ENCODE measurements at regions not wholly inside any gene's neighbourhood (a gene's known extent, or its start where the extent isn't known, plus 50 kb on each side); places are given as distances from the start of the nearest gene placed in this dataset.

DNA sequence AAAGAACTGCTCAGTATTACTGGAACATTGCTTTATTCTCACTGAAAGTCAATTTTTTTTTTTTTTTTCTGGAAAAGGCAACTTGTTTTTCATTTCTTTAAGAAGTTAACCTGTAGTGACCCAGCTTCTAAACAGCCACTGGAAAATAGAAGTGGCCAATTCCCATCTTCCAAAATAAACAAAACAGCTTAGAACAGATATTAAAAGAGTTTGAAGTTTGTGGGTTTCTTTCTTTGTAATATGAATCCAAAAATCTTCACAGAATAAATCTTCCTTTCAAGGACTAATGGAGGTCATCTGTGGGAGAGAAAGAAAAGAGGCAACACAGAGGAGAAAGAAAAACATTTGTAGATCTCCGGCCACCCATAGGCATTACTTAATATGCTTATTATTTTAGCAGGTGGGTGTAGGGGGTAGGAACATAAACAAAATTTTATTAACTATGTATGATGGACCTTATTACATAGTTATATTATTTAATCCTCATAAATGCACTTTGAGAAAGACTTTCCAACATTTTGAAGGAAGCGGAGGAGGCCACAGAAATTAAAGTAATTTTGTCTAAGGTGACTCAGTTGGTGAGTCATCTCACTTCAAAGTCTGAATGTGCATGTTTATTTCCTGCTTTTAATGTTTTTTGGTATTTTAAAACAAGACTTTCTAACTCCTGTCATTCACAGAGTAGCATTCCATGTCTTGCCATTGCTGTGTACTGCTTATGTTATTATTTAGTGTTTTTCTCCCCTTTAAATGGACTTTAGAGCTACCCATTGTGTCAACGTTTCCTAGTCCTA, 1791.8 kb upstream of the WWC1 start:
- H3K4me1 ChIP-seq, result no peaks in the 10 kb centered on the region
- no peak overlapping the region for H3K27ac ChIP-seq
- intact Hi-C loops (cut with DNase I), result no loop called here
- H3K27me3 ChIP-seq, result no peaks in the 10 kb centered on the region
- no peaks in the 10 kb centered on the region for H3K9me3 ChIP-seq
- no peak overlapping the region for H3K4me3 ChIP-seq (replicated peaks in 1 of 3)
- TF ChIP-seq, protein P1, sequence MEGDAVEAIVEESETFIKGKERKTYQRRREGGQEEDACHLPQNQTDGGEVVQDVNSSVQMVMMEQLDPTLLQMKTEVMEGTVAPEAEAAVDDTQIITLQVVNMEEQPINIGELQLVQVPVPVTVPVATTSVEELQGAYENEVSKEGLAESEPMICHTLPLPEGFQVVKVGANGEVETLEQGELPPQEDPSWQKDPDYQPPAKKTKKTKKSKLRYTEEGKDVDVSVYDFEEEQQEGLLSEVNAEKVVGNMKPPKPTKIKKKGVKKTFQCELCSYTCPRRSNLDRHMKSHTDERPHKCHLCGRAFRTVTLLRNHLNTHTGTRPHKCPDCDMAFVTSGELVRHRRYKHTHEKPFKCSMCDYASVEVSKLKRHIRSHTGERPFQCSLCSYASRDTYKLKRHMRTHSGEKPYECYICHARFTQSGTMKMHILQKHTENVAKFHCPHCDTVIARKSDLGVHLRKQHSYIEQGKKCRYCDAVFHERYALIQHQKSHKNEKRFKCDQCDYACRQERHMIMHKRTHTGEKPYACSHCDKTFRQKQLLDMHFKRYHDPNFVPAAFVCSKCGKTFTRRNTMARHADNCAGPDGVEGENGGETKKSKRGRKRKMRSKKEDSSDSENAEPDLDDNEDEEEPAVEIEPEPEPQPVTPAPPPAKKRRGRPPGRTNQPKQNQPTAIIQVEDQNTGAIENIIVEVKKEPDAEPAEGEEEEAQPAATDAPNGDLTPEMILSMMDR (IDR thresholded peaks at IDR 0.05), result no peak
- no peak for TF ChIP-seq POLR2A (IDR thresholded peaks at IDR 0.05)
- 68 to 74% methylated on average over 3 of the region's 3 CpGs for WGBS, 2 donors
- H3K36me3 ChIP-seq, result no peaks in the 10 kb centered on the region
- DNase-seq, result no peak

DNA sequence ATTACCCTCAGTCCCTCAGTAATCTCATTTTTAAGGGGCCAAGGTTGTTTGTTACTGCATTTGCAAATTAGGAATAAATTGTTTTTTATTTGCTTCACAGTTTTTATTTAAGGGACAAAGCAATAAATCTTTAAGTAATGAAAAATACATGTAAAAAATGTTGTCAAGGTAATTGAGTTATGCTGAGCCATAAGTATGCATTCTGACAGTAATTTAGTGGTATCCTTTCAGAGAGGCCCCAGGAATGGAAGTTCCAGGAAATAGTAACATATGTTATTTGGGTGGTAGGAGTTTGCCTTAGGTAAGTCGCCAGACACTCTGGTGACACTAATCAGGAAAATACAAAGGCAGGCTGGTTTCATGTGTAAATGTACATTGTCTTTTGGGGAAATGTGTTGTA, 1787.9 kb upstream of the WWC1 start:
- intact Hi-C loops (cut with DNase I), result no loop called here
- 82 to 91% methylated on average over 1 of the region's 1 CpG for WGBS, 2 donors
- Histone ChIP-seq H3K27me3 (no peaks in the 10 kb centered on the region), H3K4me3 (replicated peaks in 1 of 3) (no peak overlapping the region), H3K27ac (no peak overlapping the region), H3K36me3 (no peaks in the 10 kb centered on the region), H3K9me3 (no peaks in the 10 kb centered on the region), H3K4me1 (peaks cover 4 to 8% of the 10 kb centered on the region in 2 donors)
- DNase-seq, result no peak
- TF ChIP-seq POLR2A (IDR thresholded peaks at IDR 0.05), result no peak
- TF ChIP-seq, protein P1 (IDR thresholded peaks at IDR 0.05), result no peak

DNA sequence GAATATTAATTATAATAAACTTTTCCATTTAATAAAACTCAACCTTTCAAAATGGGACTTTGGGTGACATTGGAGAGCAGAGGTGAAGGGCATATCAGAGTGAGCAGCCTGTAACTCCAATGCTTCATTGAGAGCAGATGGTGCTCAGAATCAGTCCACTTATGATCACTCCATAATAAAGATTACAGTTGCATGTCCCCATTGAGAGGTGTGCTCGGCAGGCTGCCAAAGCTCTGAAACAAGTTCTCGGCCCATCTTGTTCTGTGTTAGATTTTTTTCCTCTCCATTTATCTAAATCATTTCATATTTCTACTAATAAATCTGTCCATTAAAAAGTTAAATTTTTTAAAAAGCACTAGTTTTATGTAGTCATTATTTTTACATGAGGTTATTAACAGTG, 1786.4 kb upstream of the WWC1 start:
- Histone ChIP-seq H3K36me3 (no peaks in the 10 kb centered on the region), H3K4me3 (replicated peaks in 1 of 3) (no peak overlapping the region), H3K27me3 (no peaks in the 10 kb centered on the region), H3K4me1 (peaks cover 6 to 8% of the 10 kb centered on the region in 2 donors), H3K27ac (no peak overlapping the region), H3K9me3 (no peaks in the 10 kb centered on the region)
- TF ChIP-seq, protein P1 (IDR thresholded peaks at IDR 0.05), result no peak
- TF ChIP-seq POLR2A (IDR thresholded peaks at IDR 0.05), result no peak
- peak; percentile 61 to 71 for DNase-seq
- intact Hi-C loops (cut with DNase I), result no loop called here
- 27 to 32% methylated on average over 2 of the region's 2 CpGs for WGBS, 2 donors

DNA sequence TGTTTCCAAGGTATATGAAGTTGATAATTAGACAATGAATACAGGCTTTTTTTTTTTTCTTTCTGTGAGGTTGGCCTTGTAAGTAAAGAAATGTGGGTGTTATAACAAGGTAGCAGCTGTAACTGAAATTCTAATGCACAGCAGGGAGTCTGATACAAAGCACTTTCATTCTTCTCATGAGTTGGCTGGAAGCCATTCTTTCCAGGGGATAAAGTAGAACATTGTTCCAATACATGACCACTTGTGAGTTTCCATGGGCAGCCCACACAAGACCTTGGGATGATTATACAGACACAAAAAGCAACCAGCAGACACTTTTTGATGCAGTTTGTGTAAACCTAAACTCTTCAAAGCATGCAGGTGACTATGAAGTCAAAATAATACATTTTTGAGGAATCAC, 1785.9 kb upstream of the WWC1 start:
- Histone ChIP-seq H3K9me3 (no peaks in the 10 kb centered on the region), H3K4me3 (replicated peaks in 1 of 3) (no peak overlapping the region), H3K36me3 (no peaks in the 10 kb centered on the region), H3K27me3 (no peaks in the 10 kb centered on the region), H3K4me1 (peaks cover 6 to 8% of the 10 kb centered on the region in 2 donors), H3K27ac (no peak overlapping the region)
- no peak for TF ChIP-seq POLR2A (IDR thresholded peaks at IDR 0.05)
- DNase-seq, result peak; percentile 1 to 10
- intact Hi-C loops (cut with DNase I), result no loop called here

DNA sequence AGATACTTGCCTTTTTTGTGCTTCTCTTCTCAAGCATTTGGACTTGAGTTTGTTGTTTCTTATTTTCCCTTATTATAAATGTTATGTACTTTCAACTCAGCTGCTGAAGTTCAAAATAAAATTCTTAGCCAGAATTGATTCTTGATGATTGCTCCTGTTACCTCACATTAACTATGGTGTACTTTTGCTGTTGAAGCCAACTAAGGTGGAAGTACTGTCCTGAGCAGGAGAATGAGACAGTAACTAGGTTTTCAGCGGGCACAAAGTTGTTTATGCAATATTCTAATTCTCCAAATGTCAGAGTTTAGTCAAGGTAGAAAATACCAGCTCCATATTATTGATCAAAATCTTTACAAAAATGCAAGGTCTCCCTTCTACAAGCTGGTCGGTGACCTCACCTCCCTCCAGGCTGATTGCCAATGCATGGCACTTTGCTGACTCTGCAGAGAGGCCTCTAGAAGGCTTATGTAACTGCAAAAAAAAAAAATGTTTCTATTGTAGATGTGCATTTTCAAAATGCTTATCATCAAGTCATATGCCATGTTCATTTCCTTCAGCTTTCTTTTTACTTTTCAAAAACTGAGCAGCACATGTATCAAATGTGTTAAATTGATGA, 1783.5 kb upstream of the WWC1 start:
- 54 to 58% methylated on average over 2 of the region's 2 CpGs for WGBS, 2 donors
- H3K36me3 ChIP-seq, result no peaks in the 10 kb centered on the region
- no peaks in the 10 kb centered on the region for H3K27me3 ChIP-seq
- DNase-seq, result peak; percentile 59 to 64
- no peak overlapping the region for H3K4me3 ChIP-seq (replicated peaks in 1 of 3)
- H3K4me1 ChIP-seq, result peaks cover 6 to 8% of the 10 kb centered on the region in 2 donors
- intact Hi-C loops (cut with DNase I), result no loop called here
- TF ChIP-seq, protein P1 (IDR thresholded peaks at IDR 0.05), result no peak
- no peak for TF ChIP-seq POLR2A (IDR thresholded peaks at IDR 0.05)
- no peak overlapping the region for H3K27ac ChIP-seq
- H3K9me3 ChIP-seq, result no peaks in the 10 kb centered on the region

All from thyroid gland (tissue), 4 donors.